SK-MEL-5 (cell line): ENCODE measurements at regions not wholly inside any gene's neighbourhood (a gene's known extent, or its start where the extent isn't known, plus 50 kb on each side); places are given as distances from the start of the nearest gene placed in this dataset.
A peak's percentile ranks its signal among the peaks of the same experiment; 100 is the strongest.

Source experiments
- DNase-seq: peaks from one replicate; pipeline ENCODE4 v3.0.0-alpha.2; 2016; ENCODE audit warnings: low read depth, low spot score
- in situ Hi-C: cut with HindIII; loops from 2 replicates; pipeline ENCODE4 v1.10.0; 2016; ENCODE audit warnings: low sequenced_read_pairs, high pct_unique_total_duplicates, low pct_unique_long_range_greater_than_20kb

DNA sequence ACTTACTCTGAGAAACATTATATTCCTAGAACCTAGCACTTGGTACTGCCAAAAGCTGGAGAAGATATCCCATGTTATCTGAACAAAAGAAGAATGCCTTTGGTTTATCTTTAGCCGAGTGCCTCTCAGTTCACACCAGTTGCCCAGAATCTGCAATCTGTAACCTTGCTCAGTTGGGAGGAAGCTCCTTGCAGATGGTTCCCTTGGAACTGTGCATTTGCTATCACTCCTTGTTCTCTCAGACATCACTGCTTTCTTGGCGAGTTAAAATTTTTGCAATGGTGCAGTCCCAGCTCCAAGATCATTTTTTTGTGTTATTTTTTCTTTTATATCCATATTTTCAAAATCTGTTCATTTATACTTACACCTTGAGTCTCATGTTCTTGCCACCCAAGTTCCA is 446.5 kb downstream of the KCNJ2 start:
- in situ Hi-C loops = no loop called here
- DNase-seq = no peak

DNA sequence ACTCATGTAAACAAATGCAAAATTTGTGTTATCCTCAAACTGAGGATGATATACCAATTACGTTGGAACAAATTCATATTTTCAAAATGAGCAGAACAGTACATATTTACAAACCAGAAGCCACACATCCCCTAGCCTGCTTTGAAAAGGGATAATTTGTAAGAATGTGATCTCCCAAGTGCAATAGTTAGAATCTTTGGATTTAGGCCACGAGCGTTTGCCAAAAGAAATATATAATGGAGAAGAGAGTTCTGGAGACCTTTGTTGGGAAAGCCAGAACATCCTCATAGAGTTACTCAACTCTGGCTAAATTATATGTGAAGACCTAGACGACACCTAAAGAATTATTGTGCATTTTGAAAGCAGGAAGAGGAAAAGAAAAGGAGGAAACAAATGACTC is 449.3 kb downstream of the KCNJ2 start:
- DNase-seq = no peak
- in situ Hi-C loops = no loop called here

DNA sequence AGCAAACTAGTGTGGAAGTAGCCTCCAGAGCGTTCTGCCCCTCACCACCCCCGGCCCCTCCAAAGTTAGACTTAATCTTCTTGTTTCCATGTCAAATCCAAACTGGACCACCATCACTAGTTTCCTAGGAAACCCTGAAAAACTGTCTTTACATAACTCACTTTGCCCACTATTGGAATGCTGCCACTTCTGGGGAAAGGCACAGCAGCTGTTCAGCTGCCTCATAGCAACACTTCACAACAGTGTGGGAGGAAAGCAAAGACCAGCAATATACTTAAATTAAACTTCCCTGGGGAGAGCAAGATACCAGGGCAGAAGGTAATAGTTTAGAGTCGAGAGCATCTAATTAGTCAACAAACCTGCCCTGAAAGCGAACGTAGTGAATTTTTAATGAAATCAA is 452.2 kb downstream of the KCNJ2 start:
- DNase-seq = peak; percentile 38
- in situ Hi-C loops = no loop called here

DNA sequence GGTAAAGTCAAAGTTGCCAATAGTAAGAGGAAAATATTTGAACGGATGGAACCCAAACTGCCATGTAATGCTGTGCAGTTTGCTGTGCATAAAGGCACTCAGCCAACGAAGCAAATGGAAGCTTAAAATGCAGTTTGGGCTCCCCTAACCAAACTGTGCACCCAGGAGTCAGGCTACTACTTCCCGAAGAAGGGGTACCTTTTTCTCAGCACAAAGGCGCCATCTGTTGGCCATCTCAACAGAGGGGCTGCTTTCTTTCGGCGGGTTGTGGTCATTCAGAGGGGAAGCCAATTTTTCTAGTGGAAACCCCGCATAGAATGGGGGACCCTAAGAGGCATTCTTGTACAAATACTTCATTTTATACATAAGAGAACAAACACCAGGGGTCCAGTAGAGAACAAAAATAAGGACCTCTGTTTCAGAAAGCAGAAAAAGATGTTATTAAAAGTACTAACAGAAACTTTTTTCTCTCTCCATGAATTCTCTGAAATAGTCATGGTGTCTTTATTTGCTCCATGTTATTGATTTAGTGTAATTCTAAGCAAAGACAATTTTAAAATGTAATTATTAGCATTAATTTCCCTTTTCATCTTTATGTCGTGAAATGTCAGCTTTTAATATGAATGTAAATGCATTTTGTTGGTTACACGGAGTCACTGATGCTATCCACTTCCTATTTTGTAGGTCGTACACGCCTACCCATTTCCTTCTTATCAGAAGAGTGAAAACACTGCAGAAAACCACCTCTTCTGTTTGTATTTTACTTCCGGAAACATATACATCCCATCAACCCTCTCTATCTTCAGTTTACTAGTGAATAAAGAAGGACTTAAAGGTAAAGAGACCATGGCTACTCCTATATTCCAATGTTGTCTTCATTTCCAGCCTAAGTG is 453.3 kb downstream of the KCNJ2 start:
- in situ Hi-C loops = no loop called here
- peak; percentile 87 for DNase-seq

DNA sequence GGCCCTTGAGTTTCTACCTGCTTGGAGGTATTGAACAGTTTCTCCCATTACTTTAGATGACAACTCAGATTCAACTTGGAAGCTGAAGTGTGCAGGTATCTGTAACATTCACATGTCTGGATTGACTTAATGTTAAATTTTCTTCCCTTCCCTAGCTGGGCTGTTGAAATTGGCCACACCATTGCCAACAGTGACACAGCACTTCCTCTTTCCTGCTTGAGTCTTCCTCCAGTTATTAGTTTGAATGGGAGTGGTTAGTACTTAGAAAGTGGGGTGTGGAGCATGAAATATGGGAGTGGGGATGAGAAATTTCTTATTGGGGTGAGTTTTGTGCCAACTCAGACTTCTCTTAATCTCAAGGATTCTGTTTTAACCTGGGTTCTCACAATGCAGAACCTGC is 454.9 kb downstream of the KCNJ2 start:
- no peak for DNase-seq
- in situ Hi-C loops = no loop called here

DNA sequence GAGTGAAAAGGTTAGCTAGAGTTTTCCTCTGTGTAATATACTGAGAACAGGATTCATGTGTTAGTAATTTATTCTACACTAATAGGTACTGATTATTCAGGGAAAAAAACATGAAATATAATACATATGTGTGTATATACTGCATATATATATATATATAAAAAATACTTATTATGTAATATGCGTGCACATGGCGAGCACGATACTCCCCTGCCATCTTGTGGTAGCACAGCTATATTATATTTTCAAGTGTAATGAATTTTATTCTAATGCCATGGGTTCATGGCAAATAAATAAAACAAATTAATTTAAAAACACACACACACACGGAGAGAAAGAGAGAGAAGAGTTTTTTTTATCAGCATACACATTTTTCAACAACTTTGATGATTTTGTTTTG is 460.6 kb downstream of the KCNJ2 start:
- in situ Hi-C loops = no loop called here
- peak; percentile 55 for DNase-seq

DNA sequence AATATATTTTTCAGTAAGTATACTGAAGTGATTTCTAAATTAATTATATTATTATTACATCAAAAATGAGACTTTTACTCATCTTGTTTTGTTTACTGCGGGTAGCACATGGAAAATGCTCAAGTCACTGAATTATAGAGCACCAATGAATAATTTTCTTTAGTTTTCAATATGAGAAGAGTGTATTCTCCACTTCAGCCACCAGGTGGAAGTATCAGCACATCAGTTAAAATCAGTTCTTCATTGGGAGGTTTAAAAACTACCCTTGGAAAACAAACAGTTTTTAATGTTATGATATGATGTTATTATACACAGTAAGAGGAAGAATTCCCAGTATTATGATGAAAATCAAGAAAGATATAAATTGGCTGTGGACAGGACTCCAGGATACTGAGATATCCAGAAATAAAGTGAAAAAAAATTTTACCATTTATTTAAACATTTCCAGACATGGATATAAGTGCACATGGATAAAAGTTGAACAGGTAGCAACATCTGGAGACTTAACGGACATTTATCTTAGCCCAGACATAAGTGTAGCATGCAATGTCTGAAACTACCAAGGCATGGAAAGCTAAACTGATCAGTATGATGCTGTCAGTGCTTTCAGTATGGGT is 467.3 kb downstream of the KCNJ2 start:
- in situ Hi-C loops = no loop called here
- DNase-seq = peak; percentile 85

DNA sequence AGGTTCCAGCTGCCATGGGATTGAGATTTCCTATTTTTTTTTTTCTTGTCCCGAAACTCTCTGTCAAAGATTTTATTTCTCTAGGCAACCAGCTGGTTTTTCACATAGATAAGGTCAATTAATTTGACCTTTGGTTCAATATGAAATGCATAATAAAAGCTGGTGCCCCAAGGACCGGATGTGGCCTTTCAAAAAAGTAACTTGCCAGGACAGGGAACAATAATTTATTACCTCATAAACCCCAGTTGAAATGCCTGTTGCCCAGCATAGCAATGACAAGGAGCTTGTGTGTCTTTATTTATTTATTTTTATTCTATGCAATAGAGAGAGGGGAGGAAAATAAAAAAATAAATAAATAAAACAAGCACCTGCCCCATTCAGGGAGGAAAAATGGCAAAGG is 472.7 kb downstream of the KCNJ2 start:
- in situ Hi-C loops = no loop called here
- no peak for DNase-seq

DNA sequence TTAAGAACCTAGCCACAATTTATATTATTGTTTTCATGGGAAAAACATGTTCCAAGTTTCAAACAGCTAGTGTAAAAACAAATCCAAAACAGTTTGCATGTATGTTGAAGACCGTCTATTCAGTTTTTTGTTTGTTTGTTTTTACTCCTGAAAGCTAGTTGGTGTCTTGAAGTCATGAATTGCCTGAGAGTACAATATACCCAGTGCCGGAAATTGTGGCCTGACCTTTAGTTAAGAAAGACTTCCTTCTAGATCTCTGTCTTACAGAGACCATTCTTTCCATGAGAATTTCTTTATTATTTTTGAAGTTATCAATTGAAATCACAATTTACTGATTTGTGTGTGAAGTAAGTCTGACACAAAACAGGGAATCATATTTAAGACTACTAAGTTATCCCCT is 474.8 kb downstream of the KCNJ2 start:
- DNase-seq = peak; percentile 57
- in situ Hi-C loops = no loop called here

DNA sequence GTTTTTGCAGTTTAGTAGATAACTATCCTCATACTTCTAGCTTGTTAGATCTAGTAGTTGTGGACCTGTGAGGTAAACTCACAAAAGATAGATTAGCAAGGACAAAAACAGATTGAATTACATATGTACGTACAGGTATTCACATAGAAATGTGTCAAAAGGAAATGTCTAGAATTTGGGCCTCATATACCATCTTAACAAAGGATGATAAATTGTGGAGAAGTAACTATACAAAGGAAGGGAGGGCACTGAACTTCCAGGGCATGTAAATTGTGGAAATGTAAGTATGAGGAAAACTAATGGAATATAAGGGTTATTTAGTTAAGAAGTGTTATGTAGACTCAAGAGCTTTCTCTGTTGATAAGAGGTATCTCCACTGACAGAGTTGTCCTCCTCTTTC is 477.3 kb downstream of the KCNJ2 start:
- DNase-seq = no peak

DNA sequence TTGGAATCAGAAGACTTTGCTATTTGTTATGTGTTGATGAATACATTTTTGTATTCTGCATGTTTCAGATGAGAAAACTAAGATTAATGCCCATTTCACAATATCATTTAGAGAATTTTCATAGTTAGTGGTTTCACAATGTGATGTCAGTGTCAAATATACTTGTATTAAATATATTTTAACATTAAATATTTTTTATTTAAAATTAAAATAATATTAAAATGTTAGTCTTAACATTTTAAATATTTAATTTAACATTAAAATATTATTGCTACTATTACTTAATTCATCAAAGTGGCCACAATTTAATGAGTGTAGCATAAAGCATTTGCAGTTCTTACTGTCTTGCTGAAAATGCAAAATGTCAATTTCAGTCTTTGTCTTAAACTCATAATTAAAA is 478.8 kb downstream of the KCNJ2 start:
- in situ Hi-C loops = no loop called here
- no peak for DNase-seq

More for the DNA sequence above, 477.3 kb downstream of the KCNJ2 start:
- in situ Hi-C loops = no loop called here

DNA sequence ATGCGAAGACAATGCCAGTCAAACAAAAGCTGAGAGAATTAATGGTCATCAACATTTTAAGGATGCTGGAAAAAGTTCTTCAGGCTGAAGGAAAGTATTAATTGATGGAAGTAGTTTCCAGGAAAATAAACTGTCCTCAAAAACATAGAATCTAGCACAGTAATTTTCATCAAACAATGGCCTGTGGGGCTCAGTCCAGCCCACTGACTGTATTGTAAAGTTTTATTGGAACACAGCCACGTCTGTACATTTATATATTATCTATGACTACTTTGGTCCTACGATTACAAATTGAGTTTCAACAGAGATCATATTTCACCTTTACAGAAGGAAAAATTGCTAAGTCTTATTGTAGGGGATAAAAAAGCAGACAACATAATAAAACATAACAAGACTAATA is 484.5 kb downstream of the KCNJ2 start:
- DNase-seq = no peak
- in situ Hi-C loops = no loop called here

DNA sequence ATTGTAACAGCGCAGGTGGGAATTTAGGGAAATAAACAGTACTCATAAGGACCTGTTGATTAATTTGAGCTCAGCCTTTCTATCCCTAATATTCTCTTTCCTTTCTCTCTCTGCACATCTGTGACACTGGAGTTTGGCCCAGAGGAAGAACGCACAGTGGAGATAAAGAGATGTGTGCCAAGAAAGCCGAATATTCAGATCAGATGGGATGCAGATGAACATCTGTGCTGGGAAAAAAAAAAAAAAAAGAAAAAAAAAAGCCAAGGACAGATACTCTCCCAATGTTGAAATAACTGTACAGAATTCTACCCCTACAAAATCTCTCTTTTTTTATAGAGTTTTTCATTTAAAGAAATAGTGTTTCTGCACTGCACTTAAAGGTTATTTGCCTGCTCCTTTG is 485.4 kb downstream of the KCNJ2 start:
- in situ Hi-C loops = no loop called here

DNA sequence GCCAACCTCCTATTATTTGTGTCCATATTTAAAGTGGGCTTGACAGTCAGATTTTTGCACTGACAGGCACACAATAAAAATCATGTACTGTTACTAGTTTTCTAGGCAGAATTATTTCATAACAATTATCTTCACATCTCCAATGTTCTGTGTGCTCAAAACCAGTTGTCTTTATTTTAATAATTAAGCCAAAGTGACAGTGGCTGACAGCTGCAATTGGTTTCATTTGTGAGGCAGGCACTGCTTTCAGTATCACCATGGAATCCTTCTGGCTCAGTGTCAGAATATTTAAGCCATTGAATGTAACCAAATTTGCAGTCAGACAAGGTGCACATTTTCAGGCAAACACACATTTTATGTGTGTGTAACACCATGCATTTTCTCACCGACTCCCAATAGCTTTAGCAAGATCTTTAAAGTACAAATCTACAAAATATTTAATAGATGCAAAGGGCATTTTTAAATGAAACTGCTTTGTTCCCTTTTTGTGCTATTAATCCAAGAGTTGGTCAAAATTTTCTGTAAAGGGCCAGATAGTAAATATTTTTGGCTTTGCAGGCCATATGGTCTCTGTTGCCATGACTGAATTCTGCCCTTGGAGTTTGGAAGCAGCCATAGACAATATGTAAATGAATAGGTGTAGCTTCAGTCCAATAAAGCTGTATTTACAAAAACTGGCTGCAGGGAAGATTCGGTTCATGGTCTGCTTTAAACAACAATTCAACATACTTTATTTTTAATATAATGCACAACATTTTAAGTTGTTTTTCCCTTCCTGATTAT is 486.0 kb downstream of the KCNJ2 start:
- DNase-seq = no peak
- in situ Hi-C loops = no loop called here

More for the DNA sequence above, 485.4 kb downstream of the KCNJ2 start:
- DNase-seq = no peak

DNA sequence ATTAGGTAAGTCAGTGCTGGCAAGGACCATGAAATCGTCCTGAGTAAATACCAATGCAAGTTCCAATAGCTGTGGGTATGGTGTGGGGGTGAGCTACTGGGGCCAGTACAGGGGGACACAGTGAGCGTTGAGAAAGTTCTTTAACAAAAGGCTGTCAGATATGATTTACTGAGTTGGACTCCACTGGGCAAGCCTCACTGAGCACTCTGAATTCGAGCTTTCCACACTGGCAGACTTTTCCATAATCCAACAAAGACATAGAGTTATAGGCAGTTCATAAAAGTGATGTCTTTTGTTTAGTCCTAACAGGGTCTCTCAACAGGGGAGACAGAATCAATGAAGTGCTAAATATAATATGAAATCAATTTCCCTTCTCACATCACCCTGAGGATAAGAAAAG is 489.0 kb downstream of the KCNJ2 start:
- in situ Hi-C loops = no loop called here
- no peak for DNase-seq

DNA sequence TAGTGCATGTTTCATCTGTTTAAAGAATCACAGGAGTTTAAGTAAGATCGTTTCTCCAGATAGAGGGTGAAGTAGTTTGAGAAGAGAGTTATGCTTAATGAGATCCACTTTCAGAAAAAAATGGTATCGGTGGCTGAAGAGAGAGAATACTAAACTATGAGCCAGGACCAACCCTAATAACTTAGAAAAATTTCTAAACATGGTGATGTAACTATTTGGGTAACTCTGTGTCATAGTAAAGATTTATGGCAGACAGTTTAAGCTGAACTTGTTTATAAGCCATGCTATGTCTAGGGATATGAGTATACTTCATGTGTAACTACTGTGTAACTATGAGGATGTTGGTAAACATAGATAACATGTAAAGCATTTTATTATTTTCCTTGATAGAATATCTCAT is 489.5 kb downstream of the KCNJ2 start:
- in situ Hi-C loops = no loop called here
- no peak for DNase-seq

DNA sequence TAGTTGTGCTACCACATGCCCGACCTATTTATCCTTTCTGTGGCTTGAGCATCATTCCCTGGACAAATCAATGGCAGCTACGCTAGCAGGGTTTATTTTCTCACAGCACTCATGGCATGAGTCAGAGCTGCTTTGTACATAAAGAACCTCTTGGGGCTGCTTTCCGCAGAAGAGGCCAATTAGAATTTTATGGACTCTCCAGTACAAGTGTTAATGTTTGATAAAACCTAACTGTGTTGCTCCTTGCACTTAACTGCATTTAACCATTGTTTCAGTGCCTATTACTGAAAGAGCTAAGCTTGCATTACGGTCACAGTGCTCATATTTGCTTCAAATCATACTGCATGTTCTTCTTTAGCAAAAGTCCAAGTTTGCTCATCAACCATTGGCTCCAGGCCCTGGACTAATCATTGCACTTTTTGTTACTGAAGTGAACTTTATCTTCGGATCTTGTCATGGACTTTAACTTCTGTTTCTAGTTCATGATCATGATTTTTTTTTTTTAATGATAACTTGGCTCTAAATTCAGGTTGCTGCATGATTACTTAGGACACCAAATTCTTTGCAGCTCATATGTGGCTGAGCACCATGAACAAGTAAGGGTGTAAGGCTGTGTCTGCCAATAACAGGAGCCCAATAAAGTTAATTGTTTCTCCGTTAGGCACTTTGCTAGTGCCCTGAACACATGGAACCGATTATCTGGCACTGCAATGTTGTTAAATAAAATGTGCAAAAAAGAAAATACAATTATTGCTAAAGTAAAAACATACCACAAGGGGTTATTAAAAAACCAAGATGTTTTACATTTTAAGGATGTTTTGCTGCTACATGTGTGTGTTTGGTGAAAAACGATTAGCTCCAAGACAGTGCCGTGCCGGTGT is 492.2 kb downstream of the KCNJ2 start:
- DNase-seq = no peak
- in situ Hi-C loops = no loop called here
